ENCODE measurements at regions not wholly inside any gene's neighbourhood (a gene's known extent, or its start where the extent isn't known, plus 50 kb on each side); places are given as distances from the start of the nearest gene placed in this dataset.

DNA sequence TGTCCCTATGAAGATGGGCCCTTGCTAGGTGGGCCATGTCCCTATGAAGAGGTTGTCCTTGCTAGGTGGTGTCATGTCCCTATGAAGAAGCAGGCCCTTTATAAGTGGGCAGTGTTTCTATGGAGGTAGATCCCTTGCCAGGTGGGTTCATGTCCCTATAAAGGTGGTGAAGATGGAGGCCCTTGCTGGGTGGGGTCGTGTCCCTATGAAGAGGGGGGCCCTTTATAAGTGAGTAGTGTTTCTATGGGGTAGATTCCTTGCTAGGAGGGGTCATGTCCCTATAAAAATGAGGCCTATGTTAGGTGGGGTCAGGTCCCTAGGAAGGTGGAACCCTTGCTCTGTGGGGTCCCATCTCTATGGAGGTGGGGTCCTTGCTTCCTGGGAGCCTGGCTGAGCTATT, 283.4 kb upstream of the IRX2 start:
- Histone ChIP-seq H3K27ac (ENCODE audit: extremely low read depth, low read depth, low read length) (no peak overlapping the region), H3K9ac (ENCODE audit: insufficient read depth in 1 of 2, low read depth in 2 of 2, low read length in 2 of 2) (no peak overlapping the region), H3K27me3 (ENCODE audit: control insufficient read depth in 2 of 2, insufficient read depth in 2 of 2, low read length in 2 of 2) (peaks cover 0 to 13% of the 10 kb centered on the region in 2 experiments; a peak in 2 of 5 replicates), H3K79me2 (ENCODE audit: control insufficient read depth, insufficient read depth, low read length) (no peaks in the 10 kb centered on the region), H3K4me1 (replicated peaks in 1 of 2; ENCODE audit: control insufficient read depth in 2 of 2, insufficient read depth in 2 of 2, low read length in 2 of 2) (no peaks in the 10 kb centered on the region), H3K4me2 (ENCODE audit: insufficient read depth, low read length) (no peak overlapping the region), H3K4me3 (no peak overlapping the region), H4K20me1 (replicated peaks; ENCODE audit: control insufficient read depth, insufficient read depth, low read length) (no peaks in the 10 kb centered on the region; the same call in 1 of the 2 replicates), H3K9me1 (ENCODE audit: control insufficient read depth, insufficient read depth, low read length) (no peaks in the 10 kb centered on the region), H2AFZ (ENCODE audit: low read depth, low read length) (no peak overlapping the region), H3K36me3 (ENCODE audit: control insufficient read depth, insufficient read depth, low read length) (no peaks in the 10 kb centered on the region), H3K9me3 (replicated peaks; ENCODE audit: control insufficient read depth, insufficient read depth, low read depth, low read length) (no peaks in the 10 kb centered on the region)
- DNase-seq (ENCODE audit: extremely low read depth in 1 of 4, low spot score in 3 of 4) (no peak), ATAC-seq (no peak), FAIRE-seq (no peak)
- WGBS (ENCODE audit: insufficient coverage, low coverage, missing lambda C conversion rate) = 0% methylated on average over 1 of the region's 1 CpG
- intact Hi-C loops (cut with micrococcal nuclease) = no loop called here
- ChIA-PET POLR2A (interaction anchor here (0.6 kb wide), 1 partner anchor 173 kb away, joined by 6 read pairs; no protein-coding TSS in a partner anchor), CTCF (ENCODE audit: low intra/inter-chr PET ratio) (no interaction called here)
- in situ Hi-C loops (cut with MboI) = no loop called here
- no TSS peak for BruUV-seq (replicated peaks)
- TF ChIP-seq DDX20 (tag; IDR thresholded peaks at IDR 0.05; ENCODE audit: low read depth) = no peak
- TF ChIP-seq, protein P1, sequence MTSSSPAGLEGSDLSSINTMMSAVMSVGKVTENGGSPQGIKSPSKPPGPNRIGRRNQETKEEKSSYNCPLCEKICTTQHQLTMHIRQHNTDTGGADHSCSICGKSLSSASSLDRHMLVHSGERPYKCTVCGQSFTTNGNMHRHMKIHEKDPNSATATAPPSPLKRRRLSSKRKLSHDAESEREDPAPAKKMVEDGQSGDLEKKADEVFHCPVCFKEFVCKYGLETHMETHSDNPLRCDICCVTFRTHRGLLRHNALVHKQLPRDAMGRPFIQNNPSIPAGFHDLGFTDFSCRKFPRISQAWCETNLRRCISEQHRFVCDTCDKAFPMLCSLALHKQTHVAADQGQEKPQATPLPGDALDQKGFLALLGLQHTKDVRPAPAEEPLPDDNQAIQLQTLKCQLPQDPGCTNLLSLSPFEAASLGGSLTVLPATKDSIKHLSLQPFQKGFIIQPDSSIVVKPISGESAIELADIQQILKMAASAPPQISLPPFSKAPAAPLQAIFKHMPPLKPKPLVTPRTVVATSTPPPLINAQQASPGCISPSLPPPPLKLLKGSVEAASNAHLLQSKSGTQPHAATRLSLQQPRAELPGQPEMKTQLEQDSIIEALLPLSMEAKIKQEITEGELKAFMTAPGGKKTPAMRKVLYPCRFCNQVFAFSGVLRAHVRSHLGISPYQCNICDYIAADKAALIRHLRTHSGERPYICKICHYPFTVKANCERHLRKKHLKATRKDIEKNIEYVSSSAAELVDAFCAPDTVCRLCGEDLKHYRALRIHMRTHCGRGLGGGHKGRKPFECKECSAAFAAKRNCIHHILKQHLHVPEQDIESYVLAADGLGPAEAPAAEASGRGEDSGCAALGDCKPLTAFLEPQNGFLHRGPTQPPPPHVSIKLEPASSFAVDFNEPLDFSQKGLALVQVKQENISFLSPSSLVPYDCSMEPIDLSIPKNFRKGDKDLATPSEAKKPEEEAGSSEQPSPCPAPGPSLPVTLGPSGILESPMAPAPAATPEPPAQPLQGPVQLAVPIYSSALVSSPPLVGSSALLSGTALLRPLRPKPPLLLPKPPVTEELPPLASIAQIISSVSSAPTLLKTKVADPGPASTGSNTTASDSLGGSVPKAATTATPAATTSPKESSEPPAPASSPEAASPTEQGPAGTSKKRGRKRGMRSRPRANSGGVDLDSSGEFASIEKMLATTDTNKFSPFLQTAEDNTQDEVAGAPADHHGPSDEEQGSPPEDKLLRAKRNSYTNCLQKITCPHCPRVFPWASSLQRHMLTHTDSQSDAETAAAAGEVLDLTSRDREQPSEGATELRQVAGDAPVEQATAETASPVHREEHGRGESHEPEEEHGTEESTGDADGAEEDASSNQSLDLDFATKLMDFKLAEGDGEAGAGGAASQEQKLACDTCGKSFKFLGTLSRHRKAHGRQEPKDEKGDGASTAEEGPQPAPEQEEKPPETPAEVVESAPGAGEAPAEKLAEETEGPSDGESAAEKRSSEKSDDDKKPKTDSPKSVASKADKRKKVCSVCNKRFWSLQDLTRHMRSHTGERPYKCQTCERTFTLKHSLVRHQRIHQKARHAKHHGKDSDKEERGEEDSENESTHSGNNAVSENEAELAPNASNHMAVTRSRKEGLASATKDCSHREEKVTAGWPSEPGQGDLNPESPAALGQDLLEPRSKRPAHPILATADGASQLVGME (CRISPR knock-in tag; IDR thresholded peaks at IDR 0.05) = no peak
